H9 (cell line): ENCODE measurements at regions not wholly inside any gene's neighbourhood (a gene's known extent, or its start where the extent isn't known, plus 50 kb on each side); places are given as distances from the start of the nearest gene placed in this dataset.

Source experiments
- DNase-seq: peaks from one replicate; pipeline ENCODE4 v3.0.0-alpha.2; 2017
- H2AFZ ChIP-seq: one replicate; pipeline ENCODE4 v1.6.1; 2013; ENCODE audit warnings: mild to moderate bottlenecking, low read length, control low read depth, moderate library complexity
- H2AK5ac ChIP-seq: 2 replicates; pipeline ENCODE4 v1.6.1; 2013; ENCODE audit warnings: low read length, control low read depth, mixed read lengths; ENCODE audit not compliant: insufficient read length
- H2BK120ac ChIP-seq: one replicate; pipeline ENCODE4 v1.6.1; 2013; ENCODE audit warnings: low read depth, mild to moderate bottlenecking, low read length, control low read depth, inconsistent platforms; ENCODE audit not compliant: poor library complexity, severe bottlenecking
- H2BK12ac ChIP-seq: 2 replicates; pipeline ENCODE4 v1.6.1; 2013; ENCODE audit warnings: low read length, control low read depth, mixed read lengths, low read depth; ENCODE audit not compliant: insufficient read length
- H2BK15ac ChIP-seq: 2 replicates; pipeline ENCODE4 v1.6.1; 2013; ENCODE audit warnings: low read depth, low read length, control low read depth
- H2BK20ac ChIP-seq: one replicate; pipeline ENCODE4 v1.6.1; 2013; ENCODE audit warnings: low read depth, mild to moderate bottlenecking, low read length, control low read depth, inconsistent platforms; ENCODE audit not compliant: poor library complexity, severe bottlenecking
- H2BK5ac ChIP-seq: 2 replicates; pipeline ENCODE4 v1.6.1; 2013; ENCODE audit warnings: low read length, control low read depth, mixed read lengths; ENCODE audit not compliant: insufficient read length
- H3K14ac ChIP-seq: 2 replicates; pipeline ENCODE4 v1.6.1; 2013; ENCODE audit warnings: low read length, control low read depth; ENCODE audit not compliant: insufficient read depth
- H3K18ac ChIP-seq: 2 replicates; pipeline ENCODE4 v1.6.1; 2013; ENCODE audit warnings: low read depth, mild to moderate bottlenecking, mixed read lengths, low read length, control low read depth; ENCODE audit not compliant: insufficient read length
- H3K23ac ChIP-seq: 2 replicates; pipeline ENCODE4 v1.6.1; 2013; ENCODE audit warnings: low read length, control low read depth, mixed read lengths, low read depth; ENCODE audit not compliant: insufficient read length
- H3K23me2 ChIP-seq: 2 replicates; pipeline ENCODE4 v1.6.1; 2013; ENCODE audit warnings: low read depth, mild to moderate bottlenecking, mixed read lengths, low read length, control low read depth; ENCODE audit not compliant: insufficient read length, poor library complexity, severe bottlenecking
- H3K27ac ChIP-seq: 2 replicates; pipeline ENCODE4 v1.5.1; 2013; ENCODE audit warnings: low read length, control low read depth, mixed read lengths, low read depth; ENCODE audit not compliant: insufficient read length
- H3K27me3 ChIP-seq: 2 replicates; pipeline ENCODE4 v1.6.1; 2013; ENCODE audit warnings: low read length, control low read depth, inconsistent platforms; ENCODE audit not compliant: insufficient read depth
- H3K4ac ChIP-seq: 2 replicates; pipeline ENCODE4 v1.6.1; 2013; ENCODE audit warnings: low read depth, mild to moderate bottlenecking, control low read depth, inconsistent platforms, low read length, moderate library complexity
- H3K4me1 ChIP-seq: 2 replicates; pipeline ENCODE4 v1.6.1; 2013; ENCODE audit warnings: low read length, control low read depth, inconsistent platforms; ENCODE audit not compliant: insufficient read depth
- H3K4me2 ChIP-seq: 2 replicates; pipeline ENCODE4 v1.6.1; 2013; ENCODE audit warnings: low read length, control low read depth, mixed read lengths; ENCODE audit not compliant: insufficient read length, insufficient read depth
- H3K56ac ChIP-seq: 2 replicates; pipeline ENCODE4 v1.6.1; 2013; ENCODE audit warnings: low read depth, mild to moderate bottlenecking, mixed read lengths, low read length, control low read depth; ENCODE audit not compliant: insufficient read length
- H3K79me1 ChIP-seq: 2 replicates; pipeline ENCODE4 v1.6.1; 2013; ENCODE audit warnings: low read depth, mild to moderate bottlenecking, moderate library complexity, low read length, control low read depth, inconsistent platforms; ENCODE audit not compliant: insufficient read depth, poor library complexity, severe bottlenecking
- H3K79me2 ChIP-seq: 2 replicates; pipeline ENCODE4 v1.6.1; 2013; ENCODE audit warnings: low read length, control low read depth, inconsistent platforms; ENCODE audit not compliant: insufficient read depth
- H3K9ac ChIP-seq: 2 replicates; pipeline ENCODE4 v1.6.1; 2013; ENCODE audit warnings: low read length, control low read depth, mixed read lengths; ENCODE audit not compliant: insufficient read length; ENCODE audit errors: extremely low read depth
- H3K9me3 ChIP-seq: one replicate; pipeline ENCODE4 v1.6.1; 2013; ENCODE audit warnings: low read depth, low read length, inconsistent platforms; ENCODE audit not compliant: control insufficient read depth
- H3T11ph ChIP-seq: one replicate; pipeline ENCODE4 v1.6.1; 2013; ENCODE audit warnings: mild to moderate bottlenecking, low read length, control low read depth, inconsistent platforms
- H4K20me1 ChIP-seq: one replicate; pipeline ENCODE4 v1.6.1; 2013; ENCODE audit not compliant: control insufficient read depth, insufficient read length, insufficient read depth
- H4K5ac ChIP-seq: 2 replicates; pipeline ENCODE4 v1.6.1; 2013; ENCODE audit warnings: low read depth, mild to moderate bottlenecking, mixed read lengths, low read length, control low read depth; ENCODE audit not compliant: insufficient read length
- H4K8ac ChIP-seq: replicated peaks from 2 replicates; pipeline ENCODE4 v1.6.1; 2013; ENCODE audit warnings: low read length, control low read depth, mixed read lengths, low read depth; ENCODE audit not compliant: insufficient read length
- H4K91ac ChIP-seq: 2 replicates; pipeline ENCODE4 v1.6.1; 2013; ENCODE audit warnings: low read depth, mild to moderate bottlenecking, moderate library complexity, mixed read lengths, low read length, control low read depth; ENCODE audit not compliant: insufficient read length
- H3K27ac Mint-ChIP-seq, 3 experiments: 2 replicates in 2 of 3; 3 replicates in 1 of 3; pipeline ENCODE4 v1.8.0; 2020 to 2021; ENCODE audit warnings: mixed read lengths in 3 of 3, mild to moderate bottlenecking in 1 of 3, moderate library complexity in 1 of 3
- H3K27me3 Mint-ChIP-seq: 2 replicates; pipeline ENCODE4 v1.8.0; 2021; ENCODE audit warnings: low read depth, mild to moderate bottlenecking, moderate library complexity, mixed read lengths
- H3K36me3 Mint-ChIP-seq, 3 experiments: 2 replicates in 2 of 3; 3 replicates in 1 of 3; pipeline ENCODE4 v1.8.0; 2020 to 2021; ENCODE audit warnings: low read depth in 3 of 3, mixed read lengths in 3 of 3; ENCODE audit not compliant: insufficient read depth in 1 of 3
- H3K4me1 Mint-ChIP-seq, 2 experiments: 2 replicates each; pipeline ENCODE4 v1.8.0; 2020; ENCODE audit warnings: mixed read lengths in 2 of 2
- H3K4me3 Mint-ChIP-seq, 2 experiments: 2 replicates in 1 of 2; 3 replicates in 1 of 2; pipeline ENCODE4 v1.8.0; 2020 to 2021; ENCODE audit warnings: mild to moderate bottlenecking in 2 of 2, mixed read lengths in 2 of 2, moderate library complexity in 1 of 2
- H3K9me3 Mint-ChIP-seq, 2 experiments: 2 replicates in 1 of 2; 3 replicates in 1 of 2; pipeline ENCODE4 v1.8.0; 2020; ENCODE audit warnings: mild to moderate bottlenecking in 2 of 2, mixed read lengths in 2 of 2, moderate library complexity in 1 of 2
- WGBS: extraction: QIAGEN DNeasy Blood & Tissue Kit; methylation state at CpG from one replicate; pipeline ENCODE4 v1.1.7; 2013; ENCODE audit warnings: missing lambda C conversion rate, low lambda C conversion rate, mixed read lengths; ENCODE audit not compliant: insufficient read length; ENCODE audit errors: extremely low coverage; 5-methylcytosine and 5-hydroxymethylcytosine counted together
- TF ChIP-seq, protein P1 (sequence below): fragments of 200-600 bp; sonication (generic); conservative IDR thresholded peaks from 3 replicates; pipeline ENCODE4 v1.8.0; 2021; ENCODE audit warnings: antibody characterized with exemption, mild to moderate bottlenecking

DNA sequence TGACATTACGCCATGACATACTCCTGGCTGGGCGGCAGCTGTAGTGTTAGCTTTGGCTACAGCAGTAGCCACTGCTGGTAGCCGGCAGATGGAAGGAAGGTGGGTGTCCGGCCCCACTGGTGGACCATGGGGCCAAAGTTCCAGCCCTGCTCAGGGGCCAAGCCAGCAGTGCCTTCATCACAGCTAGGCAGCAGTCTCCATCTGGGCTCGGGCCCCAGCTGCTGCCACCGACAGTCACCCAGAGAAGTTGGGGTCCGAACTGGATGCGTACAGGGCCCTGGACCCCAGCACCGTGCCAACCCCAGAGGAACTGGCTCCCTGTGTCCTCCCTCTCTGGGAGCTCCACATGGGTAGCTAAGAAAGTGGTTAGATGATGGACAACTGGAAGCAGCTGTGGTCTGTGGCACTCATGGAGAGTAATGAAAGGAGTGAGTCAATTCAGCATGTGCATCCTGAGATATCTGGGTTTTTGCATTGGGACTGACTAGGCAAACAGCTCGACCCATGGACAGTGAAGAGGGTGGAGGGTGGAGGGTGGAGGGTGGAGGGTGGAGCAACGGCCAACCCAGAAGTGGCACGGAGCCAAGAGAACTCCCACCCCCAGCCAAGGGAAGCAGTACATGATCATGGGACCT is 366.6 kb upstream of the GRIA3 start:
- Mint-ChIP-seq H3K27ac (no peak overlapping the region; a peak in 1 of 7 replicates), H3K27me3 (no peaks in the 10 kb centered on the region; the same call in 1 of the 2 replicates), H3K4me3 (no peak overlapping the region), H3K4me1 (no peaks in the 10 kb centered on the region), H3K36me3 (peaks cover 0 to 12% (median 6%) of the 10 kb centered on the region in 3 experiments; a peak in 6 of 7 replicates), H3K9me3 (peaks cover 44 to 81% of the 10 kb centered on the region in 2 experiments)
- Histone ChIP-seq H2BK20ac (no peak overlapping the region), H2BK15ac (no peak overlapping the region), H4K91ac (no peak overlapping the region), H2AFZ (no peak overlapping the region), H3K9me3 (peaks cover 40% of the 10 kb centered on the region), H3K56ac (no peak overlapping the region), H3K9ac (no peak overlapping the region), H2BK5ac (no peak overlapping the region), H3K4me2 (no peak overlapping the region), H2AK5ac (no peak overlapping the region), H3K79me1 (no peaks in the 10 kb centered on the region), H3K27ac (no peak overlapping the region), H3K18ac (no peak overlapping the region), H4K5ac (no peak overlapping the region), H3K23ac (no peak overlapping the region), H3T11ph (no peak overlapping the region), H3K79me2 (no peaks in the 10 kb centered on the region), H3K23me2 (no peaks in the 10 kb centered on the region), H3K4me1 (no peaks in the 10 kb centered on the region), H4K8ac (no peak overlapping the region), H3K4ac (no peak overlapping the region), H4K20me1 (no peaks in the 10 kb centered on the region), H2BK120ac (no peak overlapping the region), H2BK12ac (no peak overlapping the region), H3K27me3 (no peaks in the 10 kb centered on the region), H3K14ac (no peak overlapping the region)
- no CpG with 5 or more reads among the region's 12 CpGs for WGBS
- TF ChIP-seq, protein P1, sequence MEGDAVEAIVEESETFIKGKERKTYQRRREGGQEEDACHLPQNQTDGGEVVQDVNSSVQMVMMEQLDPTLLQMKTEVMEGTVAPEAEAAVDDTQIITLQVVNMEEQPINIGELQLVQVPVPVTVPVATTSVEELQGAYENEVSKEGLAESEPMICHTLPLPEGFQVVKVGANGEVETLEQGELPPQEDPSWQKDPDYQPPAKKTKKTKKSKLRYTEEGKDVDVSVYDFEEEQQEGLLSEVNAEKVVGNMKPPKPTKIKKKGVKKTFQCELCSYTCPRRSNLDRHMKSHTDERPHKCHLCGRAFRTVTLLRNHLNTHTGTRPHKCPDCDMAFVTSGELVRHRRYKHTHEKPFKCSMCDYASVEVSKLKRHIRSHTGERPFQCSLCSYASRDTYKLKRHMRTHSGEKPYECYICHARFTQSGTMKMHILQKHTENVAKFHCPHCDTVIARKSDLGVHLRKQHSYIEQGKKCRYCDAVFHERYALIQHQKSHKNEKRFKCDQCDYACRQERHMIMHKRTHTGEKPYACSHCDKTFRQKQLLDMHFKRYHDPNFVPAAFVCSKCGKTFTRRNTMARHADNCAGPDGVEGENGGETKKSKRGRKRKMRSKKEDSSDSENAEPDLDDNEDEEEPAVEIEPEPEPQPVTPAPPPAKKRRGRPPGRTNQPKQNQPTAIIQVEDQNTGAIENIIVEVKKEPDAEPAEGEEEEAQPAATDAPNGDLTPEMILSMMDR = no peak
- no peak for DNase-seq
